EH (cell line): ENCODE measurements at regions not wholly inside any gene's neighbourhood (a gene's known extent, or its start where the extent isn't known, plus 50 kb on each side); places are given as distances from the start of the nearest gene placed in this dataset.

Experiments used
- DNase-seq: peaks from one replicate; pipeline ENCODE4 v3.0.0-alpha.2; 2015; ENCODE audit warnings: low read depth

GRCh38 chr11:19661827-19662226 lies 50.8 kb upstream of the NAV2 start:
- DNase-seq = no peak

GRCh38 chr11:19660076-19660475 lies 52.6 kb upstream of the NAV2 start:
- DNase-seq = peak; percentile 71

- DNase-seq = no peak
Measured at GRCh38 chr11:19659529-19659928, 53.1 kb upstream of the NAV2 start.

DNA sequence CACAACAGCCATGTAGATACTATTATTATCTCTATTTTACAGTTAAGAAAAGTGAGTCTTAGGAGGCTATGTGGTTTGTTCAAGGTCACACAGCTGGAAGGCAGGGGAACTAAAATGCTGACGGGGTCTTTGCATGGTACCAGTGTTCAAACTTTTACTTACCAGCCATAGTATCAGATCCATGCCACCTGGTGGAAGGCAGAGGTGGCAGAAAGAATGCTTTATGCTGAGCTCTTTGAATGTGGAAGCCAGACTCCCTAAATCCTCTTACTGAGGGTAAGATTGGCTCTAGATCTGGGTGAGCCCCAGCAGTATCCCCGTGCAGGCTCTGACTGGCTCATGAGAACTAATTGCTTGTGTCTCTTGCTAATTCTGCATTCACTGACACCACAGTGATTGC lies 54.3 kb upstream of the NAV2 start:
- no peak for DNase-seq

GRCh38 chr11:19656140-19656541 lies 56.5 kb upstream of the NAV2 start:
- DNase-seq = no peak

DNA sequence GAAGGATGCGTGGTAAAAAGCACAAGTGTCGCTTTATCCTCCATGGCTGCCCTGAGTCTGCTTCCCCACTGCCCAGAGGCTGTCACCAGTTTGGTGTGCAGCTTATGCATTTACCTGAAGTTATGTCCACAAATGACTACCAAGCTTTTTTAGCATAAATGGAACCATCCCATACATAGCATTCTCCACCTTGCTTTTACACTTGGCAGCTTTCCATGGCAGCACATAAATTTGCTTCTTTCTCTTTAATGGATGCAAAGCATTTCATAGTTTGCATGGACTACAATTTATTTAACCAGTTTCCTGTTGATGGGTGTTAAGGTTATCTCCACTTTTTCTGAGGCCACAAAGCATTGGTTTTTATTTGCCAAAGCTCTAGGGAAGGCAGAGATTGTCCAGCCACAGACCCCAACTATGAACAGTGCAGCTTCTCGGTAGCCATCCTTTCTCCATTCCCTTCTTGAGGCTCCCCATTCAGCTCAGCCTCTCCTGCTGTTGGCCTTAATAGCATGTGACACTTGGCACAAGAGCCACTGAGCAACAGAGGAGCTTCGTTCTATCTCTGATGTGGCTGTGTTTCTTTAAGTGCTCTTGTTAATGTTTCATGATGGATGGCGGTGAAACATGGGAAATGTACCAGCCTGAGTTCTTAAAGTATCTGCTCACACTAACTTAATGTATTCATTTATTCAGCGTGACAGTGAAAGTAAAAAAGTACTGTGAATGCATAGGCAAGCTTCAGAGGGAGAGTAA lies 59.8 kb upstream of the NAV2 start:
- no peak for DNase-seq

GRCh38 chr11:19651653-19652052 lies 61.0 kb upstream of the NAV2 start:
- peak; percentile 11 for DNase-seq

DNA sequence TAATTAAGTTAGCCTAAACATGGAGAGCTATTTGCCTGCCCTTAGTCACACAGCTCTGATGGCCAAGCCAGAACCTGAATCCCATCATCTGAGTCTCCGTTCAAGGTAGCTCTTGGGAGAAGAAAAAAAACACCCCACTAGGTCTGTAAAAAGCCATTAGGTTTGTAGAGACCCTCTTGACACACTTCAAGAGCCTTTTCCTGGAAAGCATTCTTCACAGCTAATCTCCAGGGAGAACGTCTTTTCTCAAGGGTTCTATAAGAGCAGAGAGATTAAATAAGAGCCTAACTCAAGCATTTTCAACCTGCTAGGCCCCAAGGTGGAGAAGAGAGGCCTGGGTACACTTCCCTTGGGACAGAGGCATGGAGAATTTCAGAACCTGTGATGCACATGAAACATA lies 61.6 kb upstream of the NAV2 start:
- DNase-seq = no peak

DNA sequence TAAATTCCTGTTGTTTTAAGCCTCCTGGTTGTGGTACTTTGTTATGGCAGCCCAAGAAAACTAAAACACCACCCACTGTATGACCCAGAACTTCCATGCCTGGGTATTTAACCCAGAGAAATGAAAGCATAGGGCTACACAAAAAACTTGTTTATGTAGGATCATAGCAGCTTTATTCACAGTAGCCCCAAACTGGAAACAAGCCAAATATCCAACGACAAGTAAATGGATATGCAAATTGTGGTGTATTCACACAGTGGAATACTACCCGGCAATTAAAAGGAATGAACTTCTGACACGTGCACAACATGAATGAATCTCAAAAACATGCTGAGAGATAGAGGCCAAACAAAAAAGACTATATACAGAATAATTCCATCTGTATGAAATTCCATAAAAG lies 62.2 kb upstream of the NAV2 start:
- DNase-seq = no peak

GRCh38 chr11:19649751-19650150 lies 62.9 kb upstream of the NAV2 start:
- no peak for DNase-seq

- DNase-seq = no peak
Measured at GRCh38 chr11:19648321-19648720, 64.3 kb upstream of the NAV2 start.

DNA sequence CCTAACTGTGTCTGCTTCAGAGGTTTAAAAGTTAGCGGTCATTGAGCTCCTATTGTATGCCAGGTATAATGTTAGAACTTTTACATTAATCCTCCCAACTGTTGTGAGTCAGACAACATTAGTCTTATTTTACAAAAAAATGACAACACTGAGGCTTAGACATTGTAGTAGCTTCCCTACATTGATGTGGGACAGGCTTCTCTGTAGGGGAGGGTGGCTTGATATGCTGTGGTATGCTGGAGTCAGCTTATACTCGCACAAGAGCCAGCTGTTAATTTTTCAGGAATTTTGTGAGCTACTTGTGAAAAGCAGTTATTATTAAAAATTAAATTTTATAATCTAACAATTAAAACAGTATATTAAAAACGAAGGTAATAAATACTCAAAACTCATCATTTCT lies 64.8 kb upstream of the NAV2 start:
- no peak for DNase-seq

DNA sequence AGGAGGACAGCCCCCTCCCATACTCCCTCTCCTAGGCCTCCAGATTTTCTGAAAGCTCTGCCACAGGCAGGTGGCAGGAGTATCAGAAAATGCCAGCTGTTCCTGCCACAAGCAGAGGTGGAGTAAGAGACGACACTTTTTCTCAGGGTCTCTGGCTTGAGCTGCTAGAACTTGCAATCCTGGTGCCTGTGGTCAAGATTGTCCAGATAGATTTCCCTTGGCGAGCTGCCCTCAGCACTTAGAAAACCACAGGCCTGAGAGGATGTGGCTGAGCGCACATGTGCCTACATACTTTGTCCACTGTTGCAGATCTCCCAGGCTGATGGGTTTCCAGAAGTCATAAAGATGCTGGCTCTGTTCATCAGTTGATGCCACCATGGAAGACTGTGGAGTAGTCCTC lies 65.7 kb upstream of the NAV2 start:
- peak; percentile 99 for DNase-seq

DNA sequence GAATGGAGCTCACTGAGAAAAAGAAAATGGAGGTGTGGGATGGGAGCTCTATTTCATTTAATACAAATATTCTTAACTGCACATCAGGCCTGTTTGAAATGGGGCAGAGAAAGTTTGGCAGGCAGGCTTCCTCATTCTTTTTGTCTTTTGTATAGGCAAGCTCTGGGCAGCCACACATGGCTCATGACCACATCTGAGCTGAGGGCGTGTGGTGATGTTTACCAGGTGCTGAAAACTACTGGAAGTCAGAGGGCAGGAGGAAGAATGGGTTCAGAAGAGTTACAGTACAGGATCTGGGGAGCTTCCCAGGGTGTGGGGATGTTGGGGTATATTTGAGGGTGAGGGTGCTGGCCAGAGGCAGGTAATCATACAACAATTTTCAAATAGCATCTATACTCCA lies 66.3 kb upstream of the NAV2 start:
- DNase-seq = no peak

DNA sequence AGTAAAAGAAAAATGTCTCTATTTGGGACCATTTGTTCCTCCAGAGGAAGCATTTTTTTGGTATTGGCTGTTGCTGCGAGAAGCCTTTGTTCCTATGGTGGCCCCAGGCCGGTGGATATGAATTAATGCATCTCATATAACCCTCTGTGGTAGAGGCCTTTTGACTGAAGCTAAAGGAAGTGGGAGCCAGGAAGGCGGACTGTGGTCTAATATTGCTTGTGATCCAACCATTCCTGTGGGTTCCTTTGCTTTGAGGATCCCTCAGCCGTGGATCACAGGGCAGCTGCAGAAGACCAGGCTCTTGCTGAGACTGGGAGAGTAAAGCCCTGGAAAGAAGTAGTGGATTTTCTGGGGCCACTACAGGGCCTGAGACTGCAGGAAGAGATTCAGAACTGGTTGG lies 68.3 kb upstream of the NAV2 start:
- DNase-seq = peak; percentile 29

DNA sequence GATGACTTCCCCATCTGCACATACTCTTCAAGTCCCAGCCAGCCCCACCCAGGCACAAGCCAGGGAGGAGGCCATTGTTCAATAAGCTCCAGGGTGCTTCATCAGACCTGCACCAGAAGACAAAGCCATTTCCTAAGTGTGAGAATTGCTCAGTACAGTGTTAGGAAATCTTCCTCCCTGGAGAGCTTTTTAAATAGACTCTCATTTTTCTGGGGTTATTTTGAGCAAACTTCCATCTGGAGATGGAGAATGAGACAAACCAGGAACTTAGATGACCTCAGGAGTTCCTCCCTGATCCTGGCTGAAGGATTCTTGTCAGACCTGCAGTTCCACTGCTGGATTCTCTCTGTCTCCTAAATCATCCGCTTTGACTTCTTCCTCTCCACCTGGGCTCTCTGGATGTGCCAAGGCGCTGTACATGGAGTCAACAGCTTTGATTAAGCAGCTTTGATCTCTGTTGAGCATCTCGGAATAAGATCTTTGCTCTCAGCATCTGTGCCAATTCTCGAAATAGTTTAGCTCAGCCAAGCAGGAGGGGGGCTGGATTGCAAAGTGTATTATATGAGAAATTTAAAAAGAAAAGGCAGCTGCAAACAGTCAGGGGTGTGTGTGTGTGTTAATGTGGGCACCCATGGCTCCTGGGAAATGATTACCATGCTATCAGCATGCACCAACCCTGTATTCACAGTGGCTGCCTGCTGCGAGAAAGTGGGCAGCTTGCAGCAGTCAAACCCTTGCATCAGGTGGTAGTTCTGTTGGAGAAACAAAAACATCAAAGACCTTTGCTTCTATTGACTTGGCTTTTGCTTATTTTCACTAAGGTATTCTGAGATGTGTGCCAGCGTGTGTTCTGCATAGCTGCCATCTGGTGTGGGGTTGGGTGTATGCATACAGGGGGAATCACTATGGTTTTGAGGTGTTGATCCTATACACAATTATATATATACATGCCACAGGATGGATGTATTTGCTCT lies 70.2 kb upstream of the NAV2 start:
- DNase-seq = peak; percentile 42

GRCh38 chr11:19639603-19640105 lies 73.0 kb upstream of the NAV2 start:
- no peak for DNase-seq

DNA sequence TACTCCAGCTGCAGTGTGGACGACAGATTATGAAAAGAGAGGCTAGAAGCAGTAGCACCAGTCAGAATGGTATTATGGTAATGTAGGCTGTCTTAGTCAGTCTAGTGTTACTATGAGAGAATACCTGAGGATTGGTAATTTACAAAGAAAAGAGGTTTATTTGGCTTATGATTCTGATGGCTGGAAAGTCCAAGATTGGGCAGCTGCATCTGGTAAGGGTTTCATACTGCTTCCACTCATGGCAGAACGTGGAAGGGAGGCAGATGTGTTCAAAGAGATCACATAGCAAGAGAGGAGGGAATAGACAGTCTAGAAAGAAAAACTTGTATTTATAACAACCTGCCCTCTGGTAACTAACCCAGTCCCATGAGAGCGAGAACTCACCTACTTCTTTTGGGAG lies 77.3 kb upstream of the NAV2 start:
- no peak for DNase-seq

DNA sequence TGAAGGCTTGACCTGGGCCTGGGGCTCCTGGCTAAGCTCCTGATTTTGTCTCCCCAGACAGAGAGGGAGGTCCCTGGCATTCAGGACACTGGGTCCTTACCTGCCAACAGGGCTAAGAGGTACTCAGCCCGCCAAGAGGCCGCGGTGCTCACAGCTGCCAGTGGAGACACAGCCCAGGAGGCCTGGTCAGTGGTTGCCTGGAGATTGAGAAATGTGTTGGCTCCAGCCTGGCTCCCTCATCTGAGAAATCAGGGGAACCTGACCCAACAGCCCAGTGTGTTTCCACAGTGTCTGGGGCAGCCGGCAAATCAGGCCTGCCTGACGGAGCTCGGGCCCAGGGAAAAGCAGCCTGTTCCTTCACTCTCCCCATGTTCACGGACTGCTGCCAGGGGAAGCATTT lies 79.4 kb upstream of the NAV2 start:
- DNase-seq = no peak

DNA sequence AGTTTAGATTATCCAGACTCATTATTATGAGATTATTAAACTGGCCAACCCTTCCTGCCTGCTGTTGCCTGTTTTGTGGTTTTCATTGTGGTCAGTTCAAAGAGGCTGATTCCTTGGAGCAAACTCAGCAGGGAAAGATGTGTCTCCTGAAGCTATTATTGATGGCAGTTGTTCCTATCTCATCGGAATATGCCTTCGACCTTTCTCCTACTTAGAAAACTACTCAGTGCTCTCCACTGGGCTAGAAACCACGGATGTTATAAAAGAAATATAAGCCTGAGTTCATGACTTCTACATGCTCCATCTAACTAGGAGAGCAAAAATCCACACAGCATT lies 80.2 kb upstream of the NAV2 start:
- DNase-seq = peak; percentile 65

DNA sequence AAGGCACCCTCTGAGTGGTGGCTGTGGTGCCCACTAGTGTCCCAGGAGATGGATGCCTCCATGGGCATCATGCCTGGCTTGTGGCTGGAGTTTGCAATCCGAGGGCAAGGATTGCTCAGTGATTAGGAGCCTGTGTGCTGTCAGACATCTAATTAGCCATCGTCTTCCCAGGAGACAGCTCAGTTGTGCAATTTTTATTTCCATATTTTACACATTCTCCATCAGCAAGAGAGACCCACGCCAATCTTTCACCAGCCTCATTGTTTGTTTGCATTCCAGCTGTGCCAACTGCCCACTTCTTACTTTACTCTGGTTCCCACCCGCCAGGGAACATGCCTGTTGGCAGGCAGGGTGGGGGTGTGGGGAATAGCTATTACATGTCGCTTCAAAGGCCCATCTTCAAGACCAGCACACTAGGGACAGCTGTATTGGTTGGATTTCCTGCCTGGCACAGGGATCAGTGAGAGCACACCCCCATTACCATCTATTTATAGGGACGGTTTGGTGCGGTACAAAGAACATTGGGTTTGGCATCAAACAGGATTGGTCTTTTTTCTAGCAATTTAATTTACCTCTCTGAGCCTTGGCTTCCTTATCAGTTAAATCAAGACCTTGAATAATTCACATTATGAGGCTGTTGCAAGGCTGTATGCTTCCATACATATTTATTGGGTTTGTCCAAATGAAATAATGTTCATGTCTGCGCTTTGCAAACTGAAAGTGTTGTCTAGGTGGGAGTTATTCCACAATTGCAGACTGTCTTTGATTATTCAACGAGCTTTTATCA lies 80.7 kb upstream of the NAV2 start:
- peak; percentile 46 for DNase-seq

DNA sequence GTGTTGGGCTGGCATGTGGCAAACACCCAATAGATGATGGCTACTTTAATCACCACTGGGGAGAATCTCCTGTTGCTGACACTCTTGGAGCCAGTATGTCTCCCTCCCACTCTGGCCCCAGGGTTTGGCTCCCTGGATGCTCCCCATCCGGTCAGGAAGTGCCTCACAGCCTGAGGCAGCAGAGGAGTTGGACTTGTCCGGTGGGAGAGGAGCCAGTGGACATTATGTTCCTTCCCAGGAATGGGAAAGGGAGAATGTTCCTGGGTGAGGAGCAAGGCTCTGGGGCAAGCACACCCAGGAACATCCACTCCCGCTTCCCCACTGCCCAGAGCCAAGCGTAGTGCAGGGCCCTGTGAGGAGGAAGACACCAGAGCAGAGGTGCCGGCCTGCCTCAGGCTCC lies 84.6 kb upstream of the NAV2 start:
- DNase-seq = peak; percentile 96
